WERI-Rb-1 (cell line): ENCODE measurements at regions not wholly inside any gene's neighbourhood (a gene's known extent, or its start where the extent isn't known, plus 50 kb on each side); places are given as distances from the start of the nearest gene placed in this dataset.
A peak's percentile ranks its signal among the peaks of the same experiment; 100 is the strongest.

Experiments used
- DNase-seq: peaks from one replicate; pipeline ENCODE4 v3.0.0-alpha.2; 2020
- H3K27ac ChIP-seq: fragments of 250-450 bp; sonication (Bioruptor Pico); 2 replicates; pipeline ENCODE4 v1.5.1; 2020; ENCODE audit warnings: mild to moderate bottlenecking, moderate library complexity
- H3K27me3 ChIP-seq: fragments of 250-450 bp; sonication (Bioruptor Pico); 2 replicates; pipeline ENCODE4 v1.5.1; 2021; ENCODE audit warnings: mild to moderate bottlenecking, low read depth, moderate library complexity; ENCODE audit not compliant: insufficient read depth, severe bottlenecking
- H3K36me3 ChIP-seq: fragments of 250-450 bp; sonication (Bioruptor Pico); 2 replicates; pipeline ENCODE4 v1.5.1; 2020; ENCODE audit warnings: mild to moderate bottlenecking, moderate library complexity
- H3K4me3 ChIP-seq: 2 replicates; pipeline ENCODE4 v1.5.1; 2011; ENCODE audit warnings: low read depth, mild to moderate bottlenecking, control low read depth, low read length
- H3K9me3 ChIP-seq: fragments of 250-450 bp; sonication (Bioruptor Pico); 2 replicates; pipeline ENCODE4 v1.5.1; 2021; ENCODE audit warnings: mild to moderate bottlenecking, moderate library complexity; ENCODE audit not compliant: severe bottlenecking
- TF ChIP-seq, protein P1 (sequence below): IDR thresholded peaks from 2 replicates; pipeline ENCODE4 v1.5.1; 2011; ENCODE audit warnings: low read depth, mild to moderate bottlenecking, control low read depth, inconsistent platforms, low read length

DNA sequence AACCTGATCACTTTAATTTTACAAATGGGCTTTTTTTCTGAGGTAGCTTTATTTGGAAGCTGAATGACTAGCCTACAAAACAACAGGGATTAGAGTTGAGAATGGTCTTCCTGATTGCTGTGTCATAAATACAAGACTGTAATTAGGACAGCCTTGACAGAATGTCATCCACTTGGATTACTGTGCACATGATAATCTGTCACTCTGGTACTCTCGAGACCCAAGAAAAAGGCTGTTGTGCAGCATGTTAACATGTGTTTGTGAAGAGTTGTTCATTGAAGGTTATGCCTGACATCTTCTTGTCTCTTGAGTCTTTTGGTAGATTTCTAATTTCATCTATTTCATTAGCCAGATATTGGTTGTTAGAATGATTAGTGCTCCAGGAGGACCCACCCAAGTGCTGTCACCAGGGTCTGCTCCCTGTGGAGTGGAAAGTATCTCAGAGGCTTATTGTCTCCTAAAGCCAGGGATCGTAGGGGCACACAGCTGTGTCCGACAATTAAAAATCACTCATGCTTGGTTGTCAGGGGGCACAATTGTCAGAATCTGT is 212.2 kb upstream of the GPRIN3 start:
- H3K36me3 ChIP-seq = no peaks in the 10 kb centered on the region
- TF ChIP-seq, protein P1, sequence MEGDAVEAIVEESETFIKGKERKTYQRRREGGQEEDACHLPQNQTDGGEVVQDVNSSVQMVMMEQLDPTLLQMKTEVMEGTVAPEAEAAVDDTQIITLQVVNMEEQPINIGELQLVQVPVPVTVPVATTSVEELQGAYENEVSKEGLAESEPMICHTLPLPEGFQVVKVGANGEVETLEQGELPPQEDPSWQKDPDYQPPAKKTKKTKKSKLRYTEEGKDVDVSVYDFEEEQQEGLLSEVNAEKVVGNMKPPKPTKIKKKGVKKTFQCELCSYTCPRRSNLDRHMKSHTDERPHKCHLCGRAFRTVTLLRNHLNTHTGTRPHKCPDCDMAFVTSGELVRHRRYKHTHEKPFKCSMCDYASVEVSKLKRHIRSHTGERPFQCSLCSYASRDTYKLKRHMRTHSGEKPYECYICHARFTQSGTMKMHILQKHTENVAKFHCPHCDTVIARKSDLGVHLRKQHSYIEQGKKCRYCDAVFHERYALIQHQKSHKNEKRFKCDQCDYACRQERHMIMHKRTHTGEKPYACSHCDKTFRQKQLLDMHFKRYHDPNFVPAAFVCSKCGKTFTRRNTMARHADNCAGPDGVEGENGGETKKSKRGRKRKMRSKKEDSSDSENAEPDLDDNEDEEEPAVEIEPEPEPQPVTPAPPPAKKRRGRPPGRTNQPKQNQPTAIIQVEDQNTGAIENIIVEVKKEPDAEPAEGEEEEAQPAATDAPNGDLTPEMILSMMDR = no peak
- no peaks in the 10 kb centered on the region for H3K9me3 ChIP-seq
- no peaks in the 10 kb centered on the region for H3K27me3 ChIP-seq
- no peak overlapping the region; the same call in 1 of the 2 replicates for H3K4me3 ChIP-seq
- H3K27ac ChIP-seq = peak overlapping the region; percentile 57
- peak; percentile 53 for DNase-seq

- Histone ChIP-seq H3K4me3 (no peak overlapping the region), H3K27ac (peak overlapping the region; percentile 57), H3K9me3 (no peaks in the 10 kb centered on the region), H3K36me3 (no peaks in the 10 kb centered on the region), H3K27me3 (no peaks in the 10 kb centered on the region)
- TF ChIP-seq, protein P1 = no peak
- no peak for DNase-seq
Observed at GRCh38 chr4:89518259-89518658, 210.7 kb upstream of the GPRIN3 start.

DNA sequence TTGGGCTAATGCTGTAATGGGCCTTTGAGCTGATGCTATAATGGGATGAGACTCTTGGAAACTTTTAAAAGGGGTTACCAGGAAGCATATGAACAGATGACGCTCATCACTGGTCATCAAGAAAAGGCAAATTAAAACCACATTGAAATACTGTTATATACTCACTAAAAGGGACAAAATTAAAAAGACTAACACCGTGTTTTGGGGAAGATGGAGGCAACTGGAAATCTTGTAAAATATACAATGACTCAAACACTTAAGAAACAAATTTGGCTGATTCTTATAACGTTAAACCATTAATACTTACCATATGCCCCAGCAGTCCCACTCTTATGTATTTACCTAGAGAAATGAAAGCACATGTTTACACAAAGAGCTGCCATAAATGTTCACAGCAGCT is 207.2 kb upstream of the GPRIN3 start:
- Histone ChIP-seq H3K9me3 (no peaks in the 10 kb centered on the region), H3K4me3 (no peak overlapping the region), H3K27me3 (no peaks in the 10 kb centered on the region), H3K36me3 (no peaks in the 10 kb centered on the region), H3K27ac (no peak overlapping the region)
- TF ChIP-seq, protein P1 = no peak
- no peak for DNase-seq

- DNase-seq = no peak
- Histone ChIP-seq H3K27ac (no peak overlapping the region), H3K27me3 (no peaks in the 10 kb centered on the region), H3K4me3 (no peak overlapping the region), H3K9me3 (no peaks in the 10 kb centered on the region), H3K36me3 (no peaks in the 10 kb centered on the region)
- TF ChIP-seq, protein P1 = no peak
Observed at GRCh38 chr4:89511776-89512175, 204.2 kb upstream of the GPRIN3 start.

DNA sequence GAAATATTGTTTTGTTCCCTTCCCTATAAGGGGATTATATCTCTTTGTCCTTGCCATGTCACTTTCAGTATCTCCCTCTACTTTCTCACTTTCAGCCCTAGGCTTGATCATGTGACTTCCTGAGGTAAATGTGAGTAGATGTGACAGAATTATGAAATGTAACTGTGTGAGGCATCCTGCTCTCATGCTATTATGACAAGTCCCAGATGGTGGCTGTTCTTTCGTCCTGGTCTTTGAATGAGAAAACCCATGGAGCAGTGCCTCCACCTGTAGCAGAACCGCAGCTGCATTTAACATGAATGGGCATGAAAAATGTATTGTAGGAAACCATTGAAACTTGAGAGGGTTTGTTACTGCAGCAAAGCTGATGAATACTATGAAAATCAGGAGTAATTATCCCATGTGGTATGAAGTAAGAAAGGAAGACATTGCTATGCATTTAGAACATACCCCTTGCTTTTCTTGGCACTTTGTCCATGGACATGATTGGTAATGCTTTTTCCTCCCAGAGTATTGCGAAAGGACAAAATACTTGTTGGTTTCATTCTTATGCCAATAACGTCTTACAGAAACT is 202.2 kb upstream of the GPRIN3 start:
- Histone ChIP-seq H3K36me3 (no peaks in the 10 kb centered on the region), H3K27me3 (no peaks in the 10 kb centered on the region), H3K4me3 (no peak overlapping the region), H3K27ac (no peak overlapping the region), H3K9me3 (no peaks in the 10 kb centered on the region)
- TF ChIP-seq, protein P1 = no peak
- DNase-seq = no peak
